ENCODE measurements at regions not wholly inside any gene's neighbourhood (a gene's known extent, or its start where the extent isn't known, plus 50 kb on each side); places are given as distances from the start of the nearest gene placed in this dataset.
"Not testable (repeated sequence)": the region's sequence is repeated elsewhere in the genome, so short reads cannot be mapped to it uniquely, and the experiment has no call there.

GRCh38 chr5:164449460-164449859 is 944.0 kb downstream of the MAT2B start:
- no peak for DNase-seq

- no peak for DNase-seq
These were observed 960.6 kb downstream of the MAT2B start for GRCh38 chr5:164466033-164466432.

DNA sequence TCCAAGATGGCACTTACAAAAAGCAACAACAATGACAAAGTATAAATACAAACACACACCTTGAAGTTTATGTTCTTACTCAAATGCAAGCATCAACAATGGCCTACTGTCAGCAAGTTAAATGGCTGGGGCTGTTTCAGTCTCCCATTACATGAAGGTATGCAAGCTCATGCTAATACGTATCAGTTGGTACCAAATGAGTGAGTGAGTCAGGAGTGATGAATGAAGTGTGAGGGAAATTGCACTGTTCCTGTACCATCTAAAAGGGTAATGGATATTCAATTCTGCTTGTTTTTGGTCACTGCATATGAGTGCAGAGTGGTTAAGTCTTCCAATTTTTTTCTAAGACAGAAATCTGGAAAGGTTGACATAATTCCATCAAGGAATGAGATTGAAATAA is 964.9 kb downstream of the MAT2B start:
- no peak for DNase-seq

GRCh38 chr5:164472165-164472564 is 966.7 kb downstream of the MAT2B start:
- no peak for DNase-seq

DNA sequence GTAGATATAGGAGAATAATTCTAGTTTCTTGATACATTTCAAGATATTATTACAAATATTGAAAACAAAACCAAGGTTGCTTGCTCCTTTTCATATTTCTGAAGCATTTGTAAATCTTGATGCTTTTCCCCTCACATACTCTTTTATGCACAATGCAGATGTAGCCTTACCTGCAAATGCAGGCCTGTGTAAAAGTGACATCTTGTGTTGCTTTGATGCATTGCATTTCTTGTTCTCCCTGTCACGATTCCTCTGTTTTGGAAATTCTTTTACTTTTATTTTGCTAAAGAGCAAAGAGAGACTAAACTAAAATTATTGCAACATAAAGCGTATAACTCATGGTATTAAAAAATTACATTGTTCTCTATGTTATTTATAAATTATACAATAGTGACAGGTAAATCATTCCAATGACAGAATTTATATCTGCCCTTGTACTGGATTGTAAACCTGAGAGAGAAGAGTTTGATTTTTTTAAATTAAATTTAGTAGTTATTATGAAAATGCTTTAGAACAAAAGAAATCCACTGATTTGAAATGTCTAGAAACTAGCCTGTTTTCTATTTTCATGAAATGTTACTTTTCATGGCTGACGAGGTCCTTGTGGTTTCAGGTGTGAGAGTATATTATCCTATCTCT is 970.0 kb downstream of the MAT2B start:
- no peak for DNase-seq

GRCh38 chr5:164481270-164481669 is 975.9 kb downstream of the MAT2B start:
- no peak for DNase-seq

DNA sequence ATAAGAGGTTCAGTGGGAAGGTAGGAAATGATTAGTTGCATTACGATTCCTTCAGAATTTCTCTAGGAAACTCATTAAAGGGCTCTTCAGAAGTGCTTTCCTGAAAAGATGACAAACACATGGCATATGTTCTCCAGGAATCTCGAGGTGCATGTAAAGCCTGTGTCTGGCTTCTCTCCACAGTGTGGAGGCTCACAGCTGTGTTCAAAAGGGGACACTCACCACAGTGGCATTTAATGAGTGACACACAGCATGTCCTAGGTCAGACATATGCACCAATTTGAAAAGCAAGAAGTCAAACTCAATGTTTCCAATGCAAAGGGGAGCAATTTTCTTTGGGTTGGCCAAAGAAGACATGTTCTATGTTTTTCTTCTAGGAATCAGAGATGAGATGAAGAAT is 976.9 kb downstream of the MAT2B start:
- DNase-seq, result no peak

DNA sequence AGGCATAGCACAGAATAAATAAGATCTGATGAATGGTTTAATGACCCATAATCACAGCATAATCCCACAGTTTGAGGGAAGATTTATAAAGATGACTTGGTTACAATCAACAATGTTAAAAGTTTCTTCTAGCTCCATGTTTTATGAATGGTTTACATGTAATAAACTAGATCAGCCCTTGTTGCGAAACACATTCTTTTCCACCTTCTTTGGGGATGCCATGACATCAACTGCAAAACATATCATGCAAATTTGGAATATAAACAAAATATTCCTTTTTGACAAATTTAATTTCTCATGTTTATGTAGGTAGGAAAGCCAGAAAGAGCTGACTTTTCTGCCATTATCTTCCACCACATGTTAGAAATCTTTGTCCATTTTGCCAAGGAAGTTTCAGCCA is 979.5 kb downstream of the MAT2B start:
- DNase-seq, result no peak

- no peak for DNase-seq
These were observed 982.5 kb downstream of the MAT2B start for GRCh38 chr5:164487939-164488338.

- no peak for DNase-seq
These were observed 992.1 kb downstream of the MAT2B start for GRCh38 chr5:164497311-164498064.

- DNase-seq, result no peak
These were observed 993.0 kb downstream of the MAT2B start for GRCh38 chr5:164498438-164498837.

DNA sequence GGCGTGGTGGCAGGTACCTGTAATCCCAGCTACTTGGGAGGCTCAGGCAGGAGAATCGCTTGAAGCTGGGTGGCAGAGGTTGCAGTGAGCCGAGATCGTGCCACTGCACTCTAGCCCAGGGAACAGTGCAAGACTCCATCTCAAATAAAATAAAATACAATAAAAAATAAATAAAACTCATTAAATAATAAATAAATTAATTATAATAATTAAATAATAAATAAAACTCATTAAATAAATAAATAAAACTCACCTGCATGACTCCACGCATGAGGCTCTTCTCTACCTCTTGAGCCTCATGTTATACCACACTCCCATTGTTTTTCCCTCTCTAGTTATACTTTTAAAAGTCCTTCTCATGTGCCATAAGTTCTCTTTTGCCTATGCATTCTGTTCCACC is 995.4 kb downstream of the MAT2B start:
- DNase-seq, result no peak

DNA sequence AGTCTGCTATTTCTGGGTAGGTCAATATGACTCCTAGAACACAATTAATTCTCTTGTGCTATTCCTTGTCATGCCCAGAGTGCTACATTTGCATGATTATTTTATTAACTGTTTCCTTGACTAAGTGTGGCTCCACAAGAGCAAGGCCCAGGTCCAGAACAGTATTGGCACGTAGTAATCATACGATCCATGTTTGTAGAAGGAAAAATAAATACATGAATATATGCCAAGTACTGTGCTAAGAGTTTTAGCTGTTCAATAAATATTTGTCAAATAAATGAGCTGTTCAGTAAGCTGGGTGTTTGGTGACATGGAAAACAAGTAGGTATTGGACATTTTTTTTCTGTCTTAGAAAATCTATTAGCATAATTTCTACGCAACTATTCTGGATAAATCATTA is 995.9 kb downstream of the MAT2B start:
- no peak for DNase-seq

- DNase-seq, result no peak
These were observed 998.8 kb downstream of the MAT2B start for GRCh38 chr5:164504141-164504772.

GRCh38 chr5:164505791-164506190 is 1000.4 kb downstream of the MAT2B start:
- DNase-seq, result no peak

- no peak for DNase-seq
These were observed 1012.8 kb downstream of the MAT2B start for GRCh38 chr5:164518067-164518740.

- DNase-seq, result no peak
These were observed 1013.3 kb downstream of the MAT2B start for GRCh38 chr5:164518741-164519080.

GRCh38 chr5:164532235-164532900 is 1026.9 kb downstream of the MAT2B start:
- no peak for DNase-seq

DNA sequence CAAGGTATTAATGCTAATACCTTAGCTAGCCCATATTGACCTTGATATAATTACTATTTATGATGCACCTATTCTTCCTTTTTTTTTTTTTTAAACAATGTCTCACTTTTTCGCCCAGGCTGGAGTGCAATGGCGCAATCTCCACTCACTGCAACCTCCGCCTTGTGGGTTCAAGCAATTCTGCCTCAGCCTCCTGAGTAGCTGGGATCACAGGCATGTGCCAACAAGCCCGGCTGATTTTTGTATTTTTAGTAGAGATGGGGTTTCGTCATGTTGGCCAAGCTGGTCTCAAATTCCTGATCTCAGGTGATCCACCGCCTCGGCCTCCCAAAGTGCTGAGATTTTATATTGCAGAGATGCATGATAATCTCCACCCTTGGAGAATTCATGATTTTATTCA is 1028.0 kb downstream of the MAT2B start:
- not testable (repeated sequence) for DNase-seq

- no peak for DNase-seq
These were observed 1034.8 kb downstream of the MAT2B start for GRCh38 chr5:164540174-164540573.

DNA sequence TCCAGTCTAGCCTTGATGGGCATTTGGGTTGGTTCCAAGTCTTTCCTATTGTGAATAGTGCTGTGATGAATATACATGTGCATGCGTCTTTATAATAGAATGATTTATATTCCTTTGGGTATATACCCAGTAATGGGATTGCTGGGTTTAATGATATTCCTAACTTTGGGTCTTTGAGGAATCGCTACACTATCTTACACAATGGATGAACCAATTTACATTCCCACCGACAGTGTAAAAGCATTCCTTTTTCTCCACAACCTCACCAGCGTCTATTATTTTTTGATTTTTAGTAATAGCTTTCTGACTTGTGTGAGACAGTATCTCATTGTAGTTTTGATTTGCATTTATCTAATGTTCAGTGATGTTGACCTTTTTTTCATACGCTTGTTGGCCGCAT is 1040.1 kb downstream of the MAT2B start:
- no peak for DNase-seq

GRCh38 chr5:164553851-164554250 is 1048.4 kb downstream of the MAT2B start:
- no peak for DNase-seq

- DNase-seq, result no peak
These were observed 1050.4 kb downstream of the MAT2B start for GRCh38 chr5:164555809-164556208.

All from NCI-H1092 treated with DMSO at 0.1 percent for 48 hours (cell line).